Right atrium auricular region (tissue), 2 donors: ENCODE measurements at regions not wholly inside any gene's neighbourhood (a gene's known extent, or its start where the extent isn't known, plus 50 kb on each side); places are given as distances from the start of the nearest gene placed in this dataset.

ENCODE experiments used
- DNase-seq: peaks from one replicate; pipeline ENCODE4 v3.0.0-alpha.2; 2019; ENCODE audit warnings: low spot score
- H3K27ac ChIP-seq, 2 donors: fragments of 200-600 bp; sonication (generic); 1 replicate in 1 of 2; 2 replicates in 1 of 2; pipeline ENCODE4 v1.5.1; 2016 to 2019
- H3K27me3 ChIP-seq, 2 donors: fragments of 200-600 bp; sonication (generic); one replicate each; pipeline versions ENCODE4 v1.5.1 to v1.6.0; 2017 to 2019
- H3K36me3 ChIP-seq: fragments of 200-600 bp; sonication (generic); one replicate; pipeline ENCODE4 v1.5.1; 2016
- H3K4me1 ChIP-seq, 2 donors: fragments of 200-600 bp; sonication (generic); one replicate each; pipeline versions ENCODE4 v1.5.1 to v1.6.0; 2017 to 2019
- H3K4me3 ChIP-seq, 2 donors: fragments of 200-600 bp; sonication (generic); 1 replicate in 1 of 2; 2 replicates in 1 of 2; pipeline ENCODE4 v1.5.1; 2017 to 2019; ENCODE audit warnings: mild to moderate bottlenecking in 1 of 2, moderate library complexity in 1 of 2
- H3K9me3 ChIP-seq, 2 donors: fragments of 200-600 bp; sonication (generic); one replicate each; pipeline ENCODE4 v1.5.1; 2019
- CTCF ChIP-seq, 2 donors: fragments of 200-600 bp; sonication (generic); IDR thresholded peaks; one replicate each; pipeline ENCODE4 v1.5.1; 2019; ENCODE audit warnings: antibody characterized with exemption in 2 of 2

- H3K27me3 ChIP-seq: no peaks in the 10 kb centered on the region
- H3K4me3 ChIP-seq: no peak overlapping the region
- H3K27ac ChIP-seq: no peak overlapping the region
- no peaks in the 10 kb centered on the region for H3K36me3 ChIP-seq
- no peaks in the 10 kb centered on the region for H3K9me3 ChIP-seq
- TF ChIP-seq CTCF (IDR thresholded peaks at IDR 0.05): no peak
- no peaks in the 10 kb centered on the region for H3K4me1 ChIP-seq
- no peak for DNase-seq
Observed at GRCh38 chr5:4395752-4396151, 744.4 kb upstream of the ADAMTS16 start.

- no peak overlapping the region for H3K27ac ChIP-seq
- no peak for TF ChIP-seq CTCF (IDR thresholded peaks at IDR 0.05)
- no peaks in the 10 kb centered on the region for H3K9me3 ChIP-seq
- no peaks in the 10 kb centered on the region for H3K36me3 ChIP-seq
- no peaks in the 10 kb centered on the region for H3K27me3 ChIP-seq
- no peaks in the 10 kb centered on the region for H3K4me1 ChIP-seq
- H3K4me3 ChIP-seq: no peak overlapping the region
- no peak for DNase-seq
Observed at GRCh38 chr5:4405614-4406219, 734.4 kb upstream of the ADAMTS16 start.

- Histone ChIP-seq H3K9me3 (no peaks in the 10 kb centered on the region), H3K27ac (no peak overlapping the region), H3K4me1 (no peaks in the 10 kb centered on the region), H3K4me3 (no peak overlapping the region), H3K27me3 (no peaks in the 10 kb centered on the region), H3K36me3 (no peaks in the 10 kb centered on the region)
- TF ChIP-seq CTCF (IDR thresholded peaks at IDR 0.05): no peak
- no peak for DNase-seq
Observed at GRCh38 chr5:4410151-4410550, 730.0 kb upstream of the ADAMTS16 start.

GRCh38 chr5:4411664-4412063 lies 728.5 kb upstream of the ADAMTS16 start:
- Histone ChIP-seq H3K27me3 (no peaks in the 10 kb centered on the region), H3K27ac (no peak overlapping the region), H3K4me1 (no peaks in the 10 kb centered on the region), H3K36me3 (no peaks in the 10 kb centered on the region), H3K4me3 (no peak overlapping the region), H3K9me3 (no peaks in the 10 kb centered on the region)
- TF ChIP-seq CTCF (IDR thresholded peaks at IDR 0.05): no peak
- no peak for DNase-seq

GRCh38 chr5:4413996-4414395 lies 726.1 kb upstream of the ADAMTS16 start:
- no peak for TF ChIP-seq CTCF (IDR thresholded peaks at IDR 0.05)
- Histone ChIP-seq H3K27ac (no peak overlapping the region), H3K9me3 (no peaks in the 10 kb centered on the region), H3K36me3 (no peaks in the 10 kb centered on the region), H3K27me3 (no peaks in the 10 kb centered on the region), H3K4me1 (no peaks in the 10 kb centered on the region), H3K4me3 (no peak overlapping the region)
- no peak for DNase-seq

- Histone ChIP-seq H3K4me3 (no peak overlapping the region), H3K9me3 (no peaks in the 10 kb centered on the region), H3K27ac (no peak overlapping the region), H3K27me3 (no peaks in the 10 kb centered on the region), H3K4me1 (no peaks in the 10 kb centered on the region), H3K36me3 (no peaks in the 10 kb centered on the region)
- DNase-seq: no peak
- no peak for TF ChIP-seq CTCF (IDR thresholded peaks at IDR 0.05)
Observed at GRCh38 chr5:4418084-4418483, 722.0 kb upstream of the ADAMTS16 start.
